Jurkat, Clone E6-1 (cell line): ENCODE measurements at regions not wholly inside any gene's neighbourhood (a gene's known extent, or its start where the extent isn't known, plus 50 kb on each side); places are given as distances from the start of the nearest gene placed in this dataset.
"Not testable (repeated sequence)": the region's sequence is repeated elsewhere in the genome, so short reads cannot be mapped to it uniquely, and the experiment has no call there.

ENCODE experiments used
- DNase-seq: peaks from one replicate; pipeline ENCODE4 v3.0.0-alpha.2; 2011; ENCODE audit warnings: low read depth, low spot score
- H3K4me3 ChIP-seq: 2 replicates; pipeline ENCODE4 v1.5.1; 2011; ENCODE audit warnings: mild to moderate bottlenecking, low read length, control low read depth, moderate library complexity

DNA sequence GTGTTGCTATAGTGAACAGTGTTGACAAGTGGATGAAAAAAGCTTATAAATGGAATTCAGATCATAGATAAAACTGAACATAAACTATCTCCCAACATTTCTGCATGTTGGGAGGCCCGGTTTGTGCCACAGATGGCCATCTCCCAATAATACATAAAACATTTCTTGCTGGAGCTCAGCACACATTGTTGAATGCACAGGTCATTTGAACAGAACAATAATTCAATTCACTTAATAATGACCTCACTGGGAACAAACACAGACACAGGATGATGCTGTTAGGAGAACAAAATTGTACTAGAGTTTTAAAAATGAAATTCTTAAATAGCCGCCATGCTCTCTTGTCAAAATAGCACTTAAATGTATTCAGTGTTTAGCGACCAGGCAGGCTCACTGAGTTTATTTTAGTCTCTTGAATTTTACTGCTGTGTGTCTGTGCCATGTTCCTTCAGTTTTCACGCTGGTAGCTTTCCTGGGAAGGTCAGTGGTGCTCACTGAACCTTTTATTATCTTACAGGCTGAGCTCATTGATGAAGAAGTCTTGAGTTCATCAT, 85.0 kb upstream of the SSBP2 start:
- no peak overlapping the region for H3K4me3 ChIP-seq
- DNase-seq = no peak

DNA sequence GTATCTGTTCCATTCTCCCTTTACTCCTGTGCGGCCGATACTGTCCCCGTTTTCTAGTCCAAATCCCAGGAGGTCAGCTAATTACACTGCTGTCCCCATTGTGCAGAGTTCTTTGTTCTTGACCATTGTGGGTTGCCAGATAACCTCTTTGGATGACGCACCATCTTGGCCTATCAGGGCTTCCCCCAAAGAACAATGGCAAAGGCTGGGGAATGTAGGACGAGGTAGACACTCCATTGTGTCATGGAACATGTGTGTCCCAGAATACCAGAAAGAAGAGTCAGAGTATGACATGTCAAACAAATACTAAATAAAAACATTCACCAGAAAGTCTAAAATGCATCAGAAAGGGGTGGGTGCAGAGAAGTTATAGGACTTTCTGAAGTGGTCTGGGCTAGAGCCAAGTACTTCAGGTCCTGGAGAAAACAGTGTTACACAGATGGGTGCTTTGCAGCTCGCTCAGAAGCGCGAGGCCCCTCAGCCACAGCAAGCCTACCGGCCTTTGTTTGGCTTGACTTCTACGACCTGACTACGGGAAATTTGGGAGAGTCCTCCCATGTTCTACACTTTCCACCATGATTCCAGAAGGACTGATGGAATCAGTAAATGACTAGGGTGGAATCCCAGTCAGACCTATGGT, 83.2 kb upstream of the SSBP2 start:
- DNase-seq = no peak
- no peak overlapping the region for H3K4me3 ChIP-seq

DNA sequence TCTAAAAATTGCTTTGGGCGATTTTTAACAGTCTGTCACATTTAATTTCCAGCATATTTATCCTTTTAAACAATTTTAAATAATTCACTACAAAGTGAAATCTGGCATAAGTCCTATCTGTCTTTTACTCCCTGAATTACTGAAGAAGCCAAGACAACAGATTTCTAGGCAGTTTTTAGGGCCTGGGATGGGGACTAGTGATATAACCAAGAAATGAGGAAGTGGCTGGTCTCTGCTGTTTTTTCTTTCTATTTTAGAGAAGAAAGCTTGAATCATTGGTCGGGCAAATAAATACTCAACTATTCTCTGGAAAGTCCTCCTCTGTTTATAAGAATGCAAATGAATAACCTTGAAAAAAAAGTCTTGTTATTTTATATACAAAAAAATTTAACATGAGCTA, 79.7 kb upstream of the SSBP2 start:
- no peak for DNase-seq
- no peak overlapping the region for H3K4me3 ChIP-seq

DNA sequence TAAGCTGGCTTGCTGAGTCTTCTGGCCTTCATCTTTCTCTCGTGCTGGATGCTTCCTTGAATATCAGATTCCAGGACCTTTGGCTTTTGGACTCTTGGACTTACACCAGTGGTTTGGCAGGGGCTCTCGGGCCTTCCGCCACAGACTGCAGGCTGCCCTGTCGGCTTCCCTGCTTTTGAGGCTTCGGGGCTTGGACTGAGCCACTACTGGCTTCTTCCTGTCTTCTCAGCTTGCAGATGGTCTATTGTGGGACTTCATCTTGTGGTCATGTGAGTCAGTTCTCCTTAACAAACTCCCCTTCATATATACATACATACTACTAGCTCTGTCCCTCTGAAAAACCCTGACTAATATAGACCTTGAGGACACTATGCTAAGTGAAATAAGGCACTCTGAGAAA, 78.3 kb upstream of the SSBP2 start:
- DNase-seq = no peak
- no peak overlapping the region for H3K4me3 ChIP-seq

DNA sequence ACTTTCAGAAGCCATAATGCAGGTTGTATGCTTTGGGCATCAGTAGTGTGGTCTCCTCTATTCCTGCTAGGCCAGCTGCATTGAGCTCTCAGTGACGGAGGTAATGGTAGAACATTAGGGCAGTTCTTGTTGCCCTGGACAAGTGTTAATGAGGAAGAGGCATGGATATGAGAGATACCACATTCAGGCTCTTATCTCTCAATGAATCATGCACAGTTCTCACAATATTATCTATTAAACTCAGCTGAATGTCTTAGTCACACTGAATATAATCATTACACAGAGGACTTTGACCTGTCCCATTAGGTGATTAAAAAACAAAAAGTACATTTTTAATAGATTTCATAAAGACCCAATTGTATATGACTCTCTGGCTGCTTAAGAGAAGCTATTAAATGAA, 76.6 kb upstream of the SSBP2 start:
- no peak for DNase-seq
- H3K4me3 ChIP-seq = no peak overlapping the region

DNA sequence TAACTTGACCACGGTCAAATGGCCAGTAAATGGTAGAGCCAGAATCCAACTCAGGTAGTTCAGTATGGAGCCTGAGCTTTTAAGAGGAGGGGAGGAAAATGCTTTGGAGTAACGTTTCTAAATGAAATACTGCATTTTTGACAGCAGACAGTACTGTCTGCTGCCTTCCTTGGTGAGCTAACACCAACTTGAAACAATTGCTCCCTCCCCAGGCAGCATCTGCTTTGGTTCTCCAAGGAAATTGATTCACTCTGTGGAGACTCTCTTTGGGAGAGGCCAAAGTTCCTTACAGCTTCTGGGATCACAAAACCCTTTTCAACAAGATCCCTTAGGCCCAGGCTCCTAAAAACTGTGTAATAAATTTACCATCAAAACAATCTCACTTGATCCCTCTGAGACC, 75.2 kb upstream of the SSBP2 start:
- no peak for DNase-seq
- H3K4me3 ChIP-seq = no peak overlapping the region

DNA sequence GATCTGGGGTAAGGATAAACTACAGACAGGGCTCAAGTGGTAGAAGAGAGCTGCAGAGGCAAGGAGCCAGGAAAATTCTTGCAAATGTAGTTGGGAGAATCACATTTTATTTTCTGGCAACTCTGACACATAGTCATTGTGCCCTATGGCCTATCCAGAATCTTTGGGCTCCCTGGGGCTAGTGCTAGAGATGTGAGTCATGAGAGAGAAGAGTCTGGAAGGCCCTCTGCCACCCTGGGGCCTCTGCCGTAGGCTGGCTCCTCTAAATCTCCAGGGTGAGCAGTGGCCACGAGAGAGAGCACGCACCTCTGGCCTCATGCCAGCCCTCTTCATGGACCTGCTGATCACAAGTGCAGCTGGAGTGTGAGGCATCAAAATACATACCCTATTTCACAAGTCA, 74.3 kb upstream of the SSBP2 start:
- H3K4me3 ChIP-seq = no peak overlapping the region
- no peak for DNase-seq

DNA sequence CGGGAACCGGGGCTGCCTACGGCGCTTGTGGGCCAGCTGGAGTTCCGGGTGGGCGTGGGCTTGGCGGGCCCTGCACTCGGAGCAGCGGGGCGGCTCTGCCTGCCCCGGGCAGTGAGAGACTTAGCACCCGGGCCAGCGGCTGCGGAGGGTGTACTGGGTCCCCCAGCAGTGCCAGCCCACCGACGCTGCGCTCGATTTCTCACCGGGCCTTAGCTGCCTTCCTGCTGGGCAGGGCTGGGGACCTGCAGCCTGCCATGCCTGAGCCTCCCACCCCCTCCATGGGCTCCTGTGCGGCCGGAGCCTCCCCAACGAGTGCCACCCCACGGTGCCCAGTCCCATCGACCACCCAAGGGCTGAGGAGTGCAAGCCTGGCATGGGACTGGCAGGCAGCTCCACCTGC, 72.8 kb upstream of the SSBP2 start:
- H3K4me3 ChIP-seq, DNase-seq: not testable (repeated sequence)

DNA sequence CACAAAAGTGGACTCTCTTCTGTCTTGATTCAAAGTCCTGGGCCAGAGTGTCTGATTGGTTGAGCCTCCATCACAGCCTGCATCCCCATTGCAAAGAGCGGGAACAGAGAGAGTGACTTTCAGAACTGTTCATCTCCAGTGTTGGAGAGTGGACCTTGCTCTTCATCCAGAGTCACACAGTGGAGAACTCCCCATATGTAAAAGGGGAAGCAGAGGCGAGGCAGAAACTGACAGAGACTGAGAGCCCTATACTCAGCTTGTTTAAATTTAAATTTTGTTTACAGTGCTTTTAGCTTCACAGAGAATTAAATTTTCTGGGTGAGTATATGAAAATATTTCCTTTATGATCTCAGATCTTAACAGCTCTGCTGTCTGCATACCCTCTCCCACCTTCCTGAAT, 70.0 kb upstream of the SSBP2 start:
- H3K4me3 ChIP-seq = no peak overlapping the region
- no peak for DNase-seq

DNA sequence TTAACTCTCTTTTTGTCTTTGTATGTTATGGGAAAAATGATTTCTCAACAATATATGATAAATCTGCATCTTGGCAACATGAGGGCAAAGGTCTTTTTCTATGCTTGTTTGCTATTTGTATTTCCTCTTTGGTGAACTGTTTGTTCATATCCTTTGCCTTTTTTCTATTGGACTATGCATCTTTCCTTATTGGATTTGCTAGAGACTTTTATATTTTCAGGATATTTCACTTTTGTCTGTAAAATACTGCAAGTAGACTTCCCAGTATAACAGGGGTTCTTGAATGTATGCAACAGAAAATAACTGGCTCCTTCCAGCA, 69.4 kb upstream of the SSBP2 start:
- DNase-seq = no peak

DNA sequence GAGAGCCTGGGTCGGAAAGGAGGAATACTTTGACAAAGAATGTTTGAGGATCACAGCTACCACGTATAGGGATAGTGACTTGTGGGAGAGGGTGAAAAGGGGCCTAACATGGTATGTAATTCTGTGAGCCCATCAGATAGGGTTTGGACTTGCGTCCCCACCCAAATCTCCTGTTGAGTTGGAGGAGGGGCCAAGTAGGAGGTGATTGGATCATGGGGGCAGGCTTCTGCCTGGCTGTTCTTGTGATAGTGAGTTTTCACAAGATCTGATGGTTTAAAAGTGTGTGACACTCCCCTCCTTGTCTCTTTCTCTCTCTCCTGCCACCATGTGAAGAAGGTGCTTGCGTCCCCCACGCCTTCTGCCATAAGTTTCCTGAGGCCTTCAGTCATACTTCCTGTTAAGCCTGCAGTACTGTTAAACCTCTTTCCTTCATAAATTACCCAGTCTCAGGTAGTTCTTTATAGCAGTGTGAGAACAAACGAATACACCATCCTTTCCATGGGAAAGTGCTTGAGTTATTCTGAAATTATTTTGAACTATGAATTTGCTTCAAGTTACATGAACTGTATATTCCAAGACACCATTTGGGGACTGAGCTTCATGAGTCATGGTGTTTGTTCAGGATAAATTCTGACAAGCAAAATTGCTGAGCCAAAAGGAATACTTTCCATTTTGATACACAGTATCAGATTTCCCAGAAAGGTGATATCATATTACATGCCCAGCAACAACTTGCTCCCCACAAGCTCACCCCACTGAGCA, 68.8 kb upstream of the SSBP2 start:
- H3K4me3 ChIP-seq = no peak overlapping the region
- no peak for DNase-seq

More for the DNA sequence above, 69.4 kb upstream of the SSBP2 start:
- H3K4me3 ChIP-seq = no peak overlapping the region

DNA sequence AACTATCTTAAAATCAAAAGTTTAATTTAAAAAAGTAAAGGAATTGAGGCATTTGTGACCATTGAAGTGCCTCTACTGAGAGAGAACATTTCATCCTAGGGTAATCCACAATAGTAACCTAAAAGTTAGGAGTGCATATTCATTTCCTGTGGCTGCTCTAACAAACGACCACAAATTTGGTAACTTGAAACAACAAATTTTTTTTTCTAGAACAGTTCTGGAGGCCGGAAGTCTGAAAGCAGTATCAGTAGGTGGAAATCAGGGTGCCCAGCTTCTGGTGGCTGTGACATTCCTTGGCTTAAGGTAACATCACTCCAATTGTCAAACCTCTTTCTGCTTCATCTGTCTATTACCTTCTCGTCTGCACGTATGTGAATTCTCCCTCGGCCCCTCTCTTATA, 67.1 kb upstream of the SSBP2 start:
- no peak overlapping the region for H3K4me3 ChIP-seq
- peak; percentile 83 for DNase-seq

DNA sequence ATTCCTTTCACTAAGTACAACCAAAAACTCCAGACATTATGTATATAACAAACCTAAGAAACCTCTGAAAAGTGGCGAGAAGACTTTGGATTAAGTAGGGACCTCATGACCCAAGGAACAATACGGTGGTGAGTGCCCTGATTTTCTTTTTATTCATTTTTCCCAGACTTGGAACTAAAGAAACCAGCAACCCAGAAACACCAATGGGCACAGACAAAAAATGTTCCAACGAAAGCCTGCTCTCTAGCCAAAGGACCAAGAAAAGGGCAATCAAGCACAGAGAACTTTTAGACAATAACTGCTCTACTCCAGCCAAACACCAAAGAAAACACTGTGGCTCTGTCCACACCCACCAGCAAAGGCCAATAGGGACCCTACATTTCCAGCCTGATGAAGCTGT, 66.2 kb upstream of the SSBP2 start:
- no peak overlapping the region for H3K4me3 ChIP-seq
- no peak for DNase-seq

DNA sequence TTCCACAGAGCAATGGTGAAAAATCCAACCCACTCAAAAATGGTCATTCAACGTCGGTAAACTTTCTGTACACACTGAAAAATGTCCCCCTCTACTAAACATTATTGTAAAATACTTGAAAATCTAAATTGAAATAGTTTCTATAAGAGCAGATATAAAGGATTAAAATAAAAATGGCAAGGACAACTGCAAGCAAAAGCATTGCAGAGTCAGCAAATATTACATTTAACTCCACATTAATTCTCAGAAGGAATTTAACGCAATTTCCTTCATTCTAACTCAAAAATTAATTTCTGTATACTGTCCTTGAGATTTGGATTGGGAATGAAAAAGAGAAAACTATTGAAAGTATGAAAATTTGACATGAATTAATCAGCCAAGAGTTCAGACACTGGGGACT, 64.4 kb upstream of the SSBP2 start:
- no peak for DNase-seq
- H3K4me3 ChIP-seq = no peak overlapping the region

DNA sequence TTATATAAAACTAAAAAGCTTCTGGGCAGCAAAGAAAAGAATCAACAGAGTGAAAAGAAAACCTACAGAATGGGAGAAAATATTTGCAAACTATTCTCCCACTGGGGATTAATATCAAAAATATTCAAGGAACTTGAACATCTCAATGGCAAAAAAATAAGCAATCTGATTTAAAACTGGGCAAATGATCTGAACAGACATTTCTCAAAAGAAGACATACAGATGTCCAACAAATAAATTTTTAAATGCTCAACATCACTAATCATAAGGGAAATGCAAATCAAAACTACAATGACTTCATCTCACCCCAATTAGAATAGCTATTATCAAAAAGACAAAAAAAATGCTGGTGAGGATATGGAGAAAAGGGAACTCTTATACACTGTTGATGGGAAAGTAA, 57.2 kb upstream of the SSBP2 start:
- no peak overlapping the region for H3K4me3 ChIP-seq
- DNase-seq = no peak

DNA sequence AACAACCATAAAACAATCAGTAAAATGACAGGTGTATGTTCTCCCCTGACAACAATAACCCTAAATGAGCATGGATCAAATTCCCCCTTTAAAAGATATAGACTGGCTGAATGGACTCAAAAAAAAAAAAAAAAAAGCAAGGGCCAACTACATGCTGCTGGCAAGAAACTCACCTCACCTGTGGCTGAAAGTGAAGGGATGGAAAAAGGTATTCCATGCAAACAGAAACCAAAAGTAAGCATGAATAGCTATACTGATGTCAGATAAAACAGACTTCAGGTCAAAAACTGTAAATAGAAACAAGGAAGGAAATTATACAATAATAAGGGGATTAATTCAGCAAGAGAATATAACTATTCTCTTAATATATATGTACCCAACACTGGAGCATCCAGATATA, 54.2 kb upstream of the SSBP2 start:
- H3K4me3 ChIP-seq = no peak overlapping the region
- no peak for DNase-seq

DNA sequence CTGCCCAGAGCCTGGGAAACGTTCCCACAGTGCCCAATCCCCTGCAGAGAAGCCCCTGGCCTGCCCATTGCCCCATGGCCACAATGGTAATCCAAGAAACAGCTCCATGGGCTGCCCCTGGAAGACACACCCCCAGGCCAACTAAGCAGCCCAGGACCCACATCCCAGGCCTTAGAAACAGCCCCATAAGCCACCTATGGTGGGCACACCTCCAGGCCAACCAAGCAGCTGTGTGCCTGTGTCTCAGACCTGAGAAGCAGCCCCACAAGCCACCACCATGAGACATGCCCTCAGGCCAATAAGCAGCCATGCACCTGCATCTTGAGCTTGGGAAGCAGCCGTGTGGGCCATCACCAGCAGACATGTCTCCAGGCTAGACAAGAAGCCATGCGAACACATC, 52.9 kb upstream of the SSBP2 start:
- no peak for DNase-seq
- H3K4me3 ChIP-seq = no peak overlapping the region

DNA sequence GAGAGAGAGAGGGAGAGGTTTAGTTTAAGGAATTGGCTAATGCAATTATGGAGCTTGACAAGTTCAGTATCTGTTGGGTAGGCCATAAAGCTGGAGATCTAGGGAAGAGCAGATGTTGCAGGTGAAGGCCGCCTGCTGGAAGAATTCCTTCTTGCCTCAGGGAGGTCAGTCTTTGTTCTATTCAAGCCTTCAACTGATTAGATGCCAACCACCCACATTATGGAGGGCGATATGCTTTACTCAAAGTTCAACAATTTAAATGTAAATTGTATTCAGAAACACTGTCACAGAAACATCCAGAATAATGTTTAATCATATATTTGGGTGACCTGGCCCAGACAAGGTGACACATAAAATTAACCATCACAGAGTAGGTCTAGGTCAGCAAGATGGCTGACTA, 51.7 kb upstream of the SSBP2 start:
- DNase-seq = no peak
- no peak overlapping the region for H3K4me3 ChIP-seq

DNA sequence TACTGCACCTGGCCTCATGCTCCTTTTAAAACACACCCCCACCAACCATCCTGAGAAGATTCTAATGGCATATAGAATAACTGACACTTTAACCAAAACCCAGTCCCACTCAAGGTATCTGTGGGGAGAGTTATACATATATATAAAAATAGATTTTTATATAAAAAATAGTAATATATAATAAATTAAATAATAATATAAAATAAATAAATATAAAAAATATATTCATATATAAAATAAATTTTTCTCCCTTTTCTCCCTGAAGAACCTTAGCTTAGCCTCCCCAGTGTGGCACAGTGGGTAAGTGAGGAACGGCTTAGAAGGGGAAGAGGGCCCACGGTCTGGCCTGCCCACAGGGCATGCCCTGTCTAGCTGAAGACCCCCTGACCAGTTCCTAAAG, 51.1 kb upstream of the SSBP2 start:
- no peak for DNase-seq
- no peak overlapping the region for H3K4me3 ChIP-seq

DNA sequence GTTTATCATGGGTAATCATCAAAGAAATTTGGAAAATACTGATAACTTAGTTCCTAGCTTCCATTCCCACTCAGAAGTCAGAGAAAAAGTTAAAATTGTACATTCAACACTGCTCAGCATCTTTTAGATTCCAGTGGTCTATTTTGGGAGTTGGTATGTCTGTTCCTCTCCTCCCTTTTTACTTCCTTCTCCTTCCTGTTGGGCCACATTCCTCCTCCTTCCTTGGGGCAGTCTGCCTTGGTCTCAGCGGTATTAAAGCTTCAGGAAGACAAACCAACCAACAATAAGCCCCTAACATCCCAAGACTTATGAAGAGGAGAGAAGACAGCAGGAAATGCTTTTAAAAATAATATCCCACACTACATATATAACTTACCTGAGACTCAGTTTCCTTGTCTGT, 49.9 kb upstream of the SSBP2 start:
- no peak overlapping the region for H3K4me3 ChIP-seq
- DNase-seq = no peak
